NCI-H2196 treated with DMSO at 0.1 percent for 48 hours (cell line): ENCODE measurements at regions not wholly inside any gene's neighbourhood (a gene's known extent, or its start where the extent isn't known, plus 50 kb on each side); places are given as distances from the start of the nearest gene placed in this dataset.

Source experiments
- DNase-seq: peaks from one replicate; lab custom pipeline; 2025; ENCODE audit not compliant: unreplicated experiment; lab: John Stamatoyannopoulos, UW

DNA sequence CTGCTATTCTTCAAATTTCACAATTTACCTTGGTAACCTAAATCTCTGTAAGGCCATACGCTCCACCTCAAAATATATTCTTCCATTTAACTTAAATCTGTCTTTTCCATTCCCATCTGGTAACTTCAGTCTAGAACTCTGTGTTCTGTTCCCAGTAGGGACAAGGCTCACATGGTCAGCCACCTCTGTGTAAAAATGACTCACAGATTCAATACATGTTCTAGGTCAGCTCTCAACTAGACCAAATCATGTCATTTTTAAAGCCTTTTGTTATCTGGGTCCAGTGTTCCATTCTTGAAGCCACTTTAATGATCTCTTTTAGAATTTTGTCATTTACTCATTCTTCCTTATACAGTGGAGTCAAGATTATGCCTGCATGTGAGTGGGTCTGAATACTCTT lies 315.6 kb upstream of the CITED2 start:
- DNase-seq, result no peak

DNA sequence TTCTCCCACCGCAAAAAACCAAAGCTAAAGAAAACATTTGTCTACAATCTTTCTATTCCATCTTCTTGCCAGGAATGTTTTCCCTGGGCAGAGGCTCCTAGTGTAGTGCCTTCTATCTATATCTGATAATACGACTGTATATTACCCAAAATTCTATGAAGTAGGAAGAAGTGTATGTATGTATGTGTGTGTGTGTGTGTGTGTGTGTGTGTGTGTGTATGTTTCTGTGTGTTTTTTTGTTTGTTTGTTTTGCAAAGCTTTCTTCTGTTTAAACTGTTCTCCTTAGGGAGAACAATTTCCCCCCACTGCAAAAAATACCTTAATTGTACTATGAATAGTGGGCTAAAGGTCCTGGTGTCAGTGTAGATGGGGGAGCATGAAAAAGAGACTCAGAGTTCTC lies 312.6 kb upstream of the CITED2 start:
- DNase-seq, result no peak

DNA sequence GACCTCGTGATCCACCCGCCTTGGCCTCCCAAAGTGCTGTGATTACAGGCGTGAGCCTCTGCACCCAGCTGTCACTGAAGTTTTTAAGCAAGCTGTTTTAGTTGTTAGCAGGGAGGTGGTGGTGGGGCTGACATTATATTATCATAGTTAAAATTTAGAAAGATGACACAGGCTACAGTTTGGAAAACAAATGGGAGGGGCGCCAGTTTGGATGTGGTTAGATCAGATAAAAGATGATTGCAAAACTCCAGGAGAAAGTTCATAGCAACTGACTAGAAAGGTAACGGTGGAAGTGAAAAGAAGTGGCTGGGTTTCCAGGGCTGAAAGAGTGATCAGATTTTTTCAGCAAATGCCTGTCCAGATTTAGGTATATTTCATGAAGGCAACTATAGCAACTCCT lies 311.9 kb upstream of the CITED2 start:
- DNase-seq, result no peak

DNA sequence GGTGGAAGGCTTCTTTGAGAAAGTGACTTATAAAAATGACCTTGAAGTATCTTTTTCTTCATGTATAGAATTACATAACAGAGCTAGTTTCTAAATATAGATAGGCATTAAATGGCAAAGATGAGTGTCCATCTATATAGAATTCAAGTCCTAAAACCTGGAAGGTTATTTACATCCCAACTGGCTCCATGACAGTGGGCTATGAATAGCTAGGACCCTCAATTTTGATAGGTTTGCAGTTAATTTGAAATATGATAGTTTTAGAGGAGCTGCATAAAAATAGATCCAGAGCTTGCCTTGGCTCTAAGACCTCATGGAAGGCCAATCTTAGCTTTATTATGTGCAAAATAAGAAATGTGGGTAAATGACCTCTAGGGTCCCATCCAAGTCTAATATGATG lies 310.6 kb upstream of the CITED2 start:
- DNase-seq, result no peak

DNA sequence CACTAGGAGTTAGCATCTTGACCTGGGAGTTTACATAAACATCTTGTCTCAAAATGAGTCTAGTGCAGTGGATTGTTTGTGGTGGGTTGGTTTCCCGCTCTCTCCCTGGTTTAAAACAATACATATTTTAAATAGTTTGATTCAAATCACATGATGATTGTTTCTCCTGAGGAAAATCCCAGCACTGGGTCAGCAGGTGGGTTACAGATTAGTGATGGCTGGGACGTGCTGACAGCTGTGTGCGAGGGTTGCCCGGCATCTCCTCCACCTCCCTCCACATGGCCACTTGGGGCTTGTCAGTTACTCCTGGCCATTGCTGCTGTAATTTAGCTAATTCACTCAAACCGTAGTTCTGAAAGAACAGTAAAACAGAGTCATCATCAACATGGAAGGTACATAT lies 306.4 kb upstream of the CITED2 start:
- DNase-seq, result no peak

DNA sequence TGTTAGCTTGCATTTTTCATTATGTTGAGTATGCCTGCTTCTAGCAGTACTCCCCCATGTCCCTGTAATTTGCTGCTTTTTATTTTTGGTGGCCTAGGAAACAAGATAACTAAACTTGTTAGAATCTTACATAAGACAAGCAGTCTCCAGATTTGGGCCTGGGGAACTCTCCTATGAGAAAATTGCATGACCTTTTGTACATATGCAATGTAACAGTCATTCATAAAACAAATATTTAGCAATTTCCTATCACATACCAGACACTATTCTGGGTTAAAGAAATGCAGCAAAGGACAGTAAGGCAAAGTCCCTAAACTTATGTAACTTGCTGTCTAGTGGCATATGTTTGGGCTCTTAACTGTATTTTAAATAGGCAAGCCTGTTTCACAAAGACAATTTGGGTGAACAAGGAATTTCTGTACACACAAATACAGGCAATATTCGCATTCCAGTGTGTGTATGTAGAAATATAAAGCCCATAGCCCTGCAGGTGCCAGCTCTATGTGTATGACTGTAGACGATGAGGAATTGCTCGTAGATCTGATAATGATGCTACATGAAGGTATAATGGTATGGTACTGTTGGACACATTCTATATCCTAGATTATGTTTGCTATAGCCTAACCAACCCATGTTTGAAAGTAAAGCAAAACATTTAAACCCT lies 305.2 kb upstream of the CITED2 start:
- DNase-seq, result no peak

DNA sequence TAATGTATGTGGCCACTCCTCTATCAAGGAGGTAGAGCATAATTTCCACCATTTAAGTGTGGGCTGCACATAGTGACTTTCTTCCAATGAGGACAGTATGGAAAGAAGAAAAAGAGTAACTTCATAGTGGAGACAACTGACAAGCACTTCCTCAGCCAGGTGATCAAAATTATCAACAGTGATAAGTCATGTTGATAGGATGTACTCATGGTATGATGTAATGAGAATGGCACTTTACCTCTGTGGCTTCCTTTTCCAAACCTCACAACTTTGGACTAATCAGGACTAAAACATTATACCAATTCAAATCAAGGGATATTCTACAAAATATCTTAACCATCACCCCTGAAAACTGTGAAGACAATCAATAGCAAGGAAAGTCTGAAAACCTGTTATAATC lies 302.3 kb upstream of the CITED2 start:
- no peak for DNase-seq

DNA sequence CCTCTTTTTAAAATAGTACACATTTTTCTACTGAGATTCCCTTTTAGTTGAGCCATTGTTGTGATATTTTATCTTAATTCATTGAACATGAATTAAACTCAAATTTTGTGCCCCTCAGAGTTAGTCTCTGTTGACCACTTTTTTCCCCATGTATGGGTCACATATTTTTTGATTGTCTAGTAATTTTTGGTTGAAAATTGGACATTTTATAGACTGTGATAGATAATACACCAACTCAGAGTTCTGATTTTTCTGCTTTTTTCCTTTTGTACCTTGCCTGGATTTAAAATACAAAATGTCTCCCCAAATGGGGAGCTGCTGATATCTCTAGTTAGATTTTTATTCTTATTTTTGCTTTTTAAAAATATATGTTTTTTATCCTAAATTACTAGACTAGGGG lies 291.8 kb upstream of the CITED2 start:
- no peak for DNase-seq

DNA sequence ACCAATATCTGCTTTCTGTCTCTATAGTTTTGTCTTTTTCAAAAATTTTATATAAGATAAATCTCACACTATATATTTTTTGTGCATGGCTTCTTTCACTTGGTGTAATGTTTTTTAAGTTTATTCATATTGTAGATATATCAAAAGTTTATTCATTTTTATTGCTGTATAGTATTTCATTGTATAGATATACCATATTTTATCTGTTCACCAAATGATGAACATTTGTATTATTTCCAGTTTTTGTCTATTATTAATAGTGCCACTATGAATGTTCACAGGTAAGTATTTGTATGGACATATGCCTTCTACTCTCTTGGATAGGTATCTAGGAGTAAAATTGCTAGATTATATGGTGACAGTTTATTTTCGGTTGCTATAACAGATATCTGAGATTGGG lies 289.5 kb upstream of the CITED2 start:
- no peak for DNase-seq

DNA sequence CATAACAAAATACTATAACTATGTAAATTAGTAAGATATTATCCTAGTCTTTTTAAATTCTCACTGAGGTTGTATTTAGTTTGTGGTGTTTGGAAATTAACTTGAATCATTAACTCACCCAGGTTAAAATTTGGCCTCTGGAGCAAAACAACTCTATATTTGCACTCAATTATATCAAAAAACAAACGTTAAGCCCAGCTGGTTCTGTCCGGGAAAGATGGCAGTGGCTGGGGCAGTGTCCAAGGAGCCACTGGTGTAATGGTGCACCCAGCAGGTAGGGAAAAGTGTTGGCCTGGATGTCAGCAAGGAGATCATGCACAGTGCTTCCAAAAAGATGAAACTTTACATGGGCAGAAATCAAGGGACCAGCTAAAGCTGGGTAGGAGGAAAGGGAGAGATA lies 285.3 kb upstream of the CITED2 start:
- no peak for DNase-seq

DNA sequence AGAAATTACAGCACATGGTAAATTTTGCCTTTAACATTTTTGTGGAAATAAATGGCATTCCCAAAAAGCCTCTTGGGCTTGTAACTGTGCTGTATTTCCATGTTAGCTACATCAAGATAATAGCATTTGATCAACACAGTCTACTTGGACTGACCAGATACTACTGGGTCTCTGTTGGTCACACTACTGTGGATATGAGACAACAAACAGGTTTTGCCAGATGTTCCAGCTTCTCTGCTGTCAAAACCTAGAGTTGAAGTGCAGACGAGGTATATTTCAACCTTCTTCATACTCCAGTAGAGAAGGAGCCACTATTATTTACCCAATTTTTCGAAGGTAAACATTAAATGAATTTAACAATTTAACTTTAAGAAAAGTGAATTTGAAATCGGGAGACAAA lies 284.7 kb upstream of the CITED2 start:
- DNase-seq, result no peak

DNA sequence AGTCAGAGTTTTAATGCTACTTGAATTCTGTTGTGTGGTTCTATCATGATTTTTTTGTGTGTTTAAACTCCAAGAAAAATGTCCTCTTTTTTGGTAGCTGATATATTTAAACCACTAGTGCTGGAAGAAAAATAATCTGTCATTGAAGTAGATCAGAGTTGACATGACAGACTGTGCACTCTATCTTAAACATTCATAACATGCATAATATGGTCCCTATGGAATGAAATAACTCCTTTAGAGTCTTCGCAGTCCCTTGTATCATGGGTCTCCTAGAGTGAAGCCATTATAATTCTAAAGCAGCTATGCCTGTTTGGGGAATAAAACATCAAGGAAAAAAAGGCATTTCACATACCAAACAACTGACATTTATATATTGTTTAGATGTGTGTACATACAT lies 282.7 kb upstream of the CITED2 start:
- DNase-seq, result no peak

DNA sequence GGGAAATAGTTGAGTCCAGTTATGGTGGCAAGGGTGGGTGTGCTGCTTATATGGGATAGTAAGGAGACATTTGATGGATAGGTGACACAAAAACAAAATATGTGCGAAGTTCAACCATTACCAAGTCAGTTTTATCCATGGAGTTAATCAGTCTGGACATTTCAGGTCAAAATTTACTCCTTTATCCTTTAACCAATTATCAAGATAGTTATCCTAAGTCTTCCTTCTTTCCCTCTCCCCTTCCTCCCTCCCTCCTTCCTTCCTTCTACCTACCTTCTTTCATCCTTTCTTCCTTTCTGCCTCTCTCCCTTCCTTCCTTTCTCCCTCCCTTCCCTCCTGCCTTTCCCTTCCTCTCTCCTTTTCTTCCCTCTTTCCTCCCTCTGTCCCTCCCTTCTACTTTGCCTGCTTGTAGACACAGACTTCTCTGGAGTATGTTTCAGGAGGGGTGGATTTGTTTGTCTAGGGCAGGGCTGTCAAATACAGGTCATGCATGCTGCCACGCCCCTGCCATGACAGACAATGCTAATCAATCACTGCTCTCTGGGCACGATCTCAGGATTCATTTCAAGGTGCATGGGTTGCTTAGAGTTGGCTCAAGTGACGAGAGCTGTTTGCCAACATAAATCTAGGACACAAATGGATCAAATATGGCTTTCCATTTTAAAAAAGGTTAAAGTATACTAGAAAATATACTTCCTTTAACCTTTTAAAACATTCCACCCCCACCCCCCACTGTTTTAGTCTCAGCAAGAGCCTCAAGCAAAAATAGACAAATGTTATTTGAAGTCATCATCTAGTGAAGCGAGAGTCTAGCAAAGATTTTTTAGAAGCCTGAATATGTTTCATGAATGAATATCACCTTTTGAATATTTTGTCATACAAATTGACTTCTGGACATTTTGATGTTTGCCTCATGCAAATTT lies 281.6 kb upstream of the CITED2 start:
- no peak for DNase-seq

DNA sequence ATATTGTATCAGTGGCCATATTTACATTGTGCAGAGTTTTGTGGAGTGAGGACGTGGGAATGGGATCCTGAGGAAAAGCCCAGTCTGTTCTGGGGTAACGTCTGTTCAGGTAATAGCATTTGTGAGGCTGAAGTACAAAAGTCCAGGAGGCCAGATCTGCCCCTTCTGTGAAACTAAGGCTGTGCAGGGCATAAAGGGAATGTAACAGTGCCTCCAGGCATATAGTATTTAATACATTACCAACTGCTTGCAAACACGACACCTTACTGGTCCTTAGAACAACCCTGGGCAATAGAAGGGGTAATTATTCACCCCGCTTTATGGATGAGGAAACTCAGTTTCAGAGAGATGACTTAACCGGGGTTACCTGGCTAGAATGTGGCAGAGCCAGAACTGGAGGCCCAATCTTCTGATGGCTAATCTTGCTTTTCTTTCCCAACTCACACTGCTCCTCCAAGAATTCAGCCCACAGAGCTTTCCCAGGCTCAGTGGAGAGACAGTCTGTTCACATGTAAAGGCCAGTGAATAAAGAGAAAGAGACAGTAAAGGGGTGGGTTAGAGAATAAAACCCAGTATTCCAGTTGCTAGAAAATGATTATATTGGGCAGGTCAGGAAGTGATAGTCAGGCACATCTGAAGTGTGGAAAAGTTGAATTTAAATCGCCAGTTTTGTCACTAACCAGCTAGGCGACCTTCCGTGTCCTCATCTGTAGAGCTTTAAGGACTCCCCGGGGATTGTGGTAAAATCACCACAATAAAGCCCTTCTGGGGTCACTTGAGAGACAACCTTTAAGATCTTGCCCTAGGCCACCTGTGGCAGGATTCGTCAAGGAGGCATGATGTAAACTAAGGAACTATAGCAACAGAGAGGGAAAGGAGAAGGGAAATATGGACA lies 280.7 kb upstream of the CITED2 start:
- DNase-seq, result no peak

DNA sequence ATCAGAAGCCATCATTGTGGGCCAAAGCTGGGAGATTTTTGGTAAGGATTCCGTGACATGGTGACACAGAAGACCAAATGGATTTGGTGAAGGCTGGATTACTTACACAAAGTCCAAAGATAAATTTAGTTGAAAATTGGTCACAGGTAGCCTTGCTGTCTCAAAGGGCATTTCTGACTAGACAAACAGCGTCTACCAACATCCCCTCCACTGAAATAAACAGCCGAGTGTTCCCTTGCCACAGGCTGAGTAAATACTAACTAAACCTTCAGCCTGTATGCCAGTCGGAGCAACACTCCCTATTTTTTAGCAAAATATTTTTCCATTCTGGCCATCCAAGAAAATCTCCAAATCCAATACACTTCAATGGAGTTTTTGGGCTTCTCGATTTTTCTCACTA lies 279.9 kb upstream of the CITED2 start:
- no peak for DNase-seq

DNA sequence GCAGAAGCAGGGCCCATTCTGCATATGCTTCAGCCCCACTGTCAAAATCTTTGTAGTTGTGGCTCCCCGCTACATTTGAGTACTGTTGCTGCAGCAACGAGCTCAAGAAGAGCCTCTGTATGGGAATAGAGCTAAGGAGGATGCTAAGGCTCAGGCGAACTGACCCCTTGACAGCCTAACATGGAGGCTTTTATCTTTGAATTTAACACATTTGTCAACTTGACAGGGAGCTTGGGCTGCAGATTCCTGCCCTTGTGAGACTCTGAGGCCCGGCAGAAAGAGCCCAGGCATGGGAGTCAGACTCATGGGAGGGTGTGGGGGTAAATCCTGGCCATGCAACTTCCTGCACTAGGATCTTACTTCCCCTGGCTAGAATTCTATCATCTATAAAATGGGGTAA lies 278.7 kb upstream of the CITED2 start:
- no peak for DNase-seq

DNA sequence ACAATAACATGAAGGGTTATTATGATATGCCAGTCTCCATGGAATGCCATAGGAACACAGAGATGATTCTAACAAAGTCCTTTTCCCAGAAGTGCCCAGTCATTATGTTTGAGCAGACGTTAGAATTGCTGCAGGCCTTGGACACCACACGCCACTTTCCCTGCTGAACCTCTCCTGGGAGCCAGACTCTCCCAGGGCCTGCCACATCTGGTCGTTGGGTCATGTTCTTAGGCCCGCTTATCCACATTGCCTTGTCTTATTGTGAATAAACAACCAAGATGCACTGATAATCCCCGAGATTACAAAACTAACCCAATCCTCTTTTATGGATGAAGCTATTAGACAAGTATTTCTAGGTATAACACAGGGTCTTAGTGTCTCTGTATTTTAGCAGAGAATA lies 276.5 kb upstream of the CITED2 start:
- no peak for DNase-seq

DNA sequence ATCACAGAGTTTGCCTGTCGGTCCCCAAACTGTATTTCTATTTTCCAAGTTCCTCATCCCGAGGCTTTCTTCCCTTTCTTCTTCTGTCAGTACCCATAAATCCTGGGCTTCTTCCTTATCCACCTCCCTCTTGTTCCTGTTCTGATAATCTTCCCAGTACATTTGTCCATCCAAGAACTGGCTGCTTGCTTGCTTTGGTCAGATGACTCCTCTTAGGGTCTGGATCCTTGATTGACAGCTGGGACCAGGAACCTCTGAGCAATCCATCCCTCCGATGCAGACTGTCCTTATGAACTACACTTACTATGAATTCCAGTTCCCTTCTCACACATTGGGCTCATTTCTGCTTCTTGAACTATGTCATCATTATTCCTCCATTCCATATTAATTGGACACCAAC lies 275.3 kb upstream of the CITED2 start:
- no peak for DNase-seq

DNA sequence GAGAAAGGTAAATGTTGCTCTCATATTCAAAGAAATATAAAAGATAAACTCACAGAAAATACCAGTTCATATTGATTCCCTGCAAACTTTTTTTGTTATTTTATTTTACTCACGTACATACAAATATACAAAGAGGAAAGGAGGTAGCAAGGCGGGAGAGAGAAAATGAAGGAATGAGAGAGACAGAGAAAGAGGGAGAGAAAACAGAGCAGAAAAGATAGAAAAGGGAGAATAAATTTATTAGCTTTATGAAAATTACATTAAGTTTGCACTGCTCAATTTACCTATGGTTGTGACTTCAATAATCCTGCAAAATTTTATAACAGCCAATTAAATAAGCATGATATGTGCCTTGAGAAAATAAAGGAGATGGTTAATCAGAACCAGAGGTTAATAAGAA lies 274.7 kb upstream of the CITED2 start:
- DNase-seq, result no peak

DNA sequence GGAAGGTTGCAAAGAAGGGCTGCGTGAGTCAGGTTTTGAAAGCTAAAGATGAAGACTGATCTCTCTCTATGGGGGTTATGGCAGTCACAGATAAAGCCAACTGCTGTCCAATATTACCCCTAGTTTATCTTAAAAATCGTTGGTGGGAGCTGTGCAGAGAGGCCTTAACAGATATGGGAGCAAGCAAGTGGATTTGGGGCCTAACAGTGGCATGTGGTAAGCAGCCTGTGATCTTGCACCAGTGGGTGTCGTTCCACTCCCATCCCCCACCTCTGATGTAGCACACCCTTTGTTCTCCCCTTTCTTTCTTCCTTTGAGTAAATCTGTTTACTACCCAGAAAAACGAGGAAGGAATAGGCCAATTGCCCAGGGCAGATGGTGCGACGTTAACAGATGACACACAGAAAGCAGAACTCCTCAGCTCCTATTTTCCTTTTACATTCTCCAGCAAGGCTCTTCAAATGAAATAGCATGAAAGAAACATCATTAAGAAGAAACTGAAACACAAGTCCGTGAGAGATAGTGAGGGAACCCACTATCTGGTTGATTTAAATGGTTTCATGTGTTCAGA lies 274.1 kb upstream of the CITED2 start:
- no peak for DNase-seq

DNA sequence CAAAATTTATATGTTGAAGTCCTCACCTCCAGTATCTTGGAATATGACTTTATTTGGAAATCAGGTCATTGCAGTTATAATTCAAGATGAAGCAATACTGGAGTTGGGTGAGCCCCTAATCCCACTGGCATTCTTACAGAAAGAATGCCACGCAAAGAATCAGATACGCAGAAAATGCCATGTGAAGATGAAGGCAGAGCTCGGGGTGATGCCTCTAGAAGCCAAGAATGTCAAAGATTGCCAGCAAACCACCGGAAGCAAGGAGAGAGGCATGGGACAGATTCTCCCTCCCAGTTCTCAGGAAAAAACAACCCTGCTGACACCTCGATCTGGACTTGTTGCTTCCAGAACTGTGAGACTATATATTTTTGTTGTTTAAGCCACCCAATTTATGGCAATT lies 273.4 kb upstream of the CITED2 start:
- DNase-seq, result no peak
